ENCODE measurements at regions not wholly inside any gene's neighbourhood (a gene's known extent, or its start where the extent isn't known, plus 50 kb on each side); places are given as distances from the start of the nearest gene placed in this dataset.
"Not testable (repeated sequence)": the region's sequence is repeated elsewhere in the genome, so short reads cannot be mapped to it uniquely, and the experiment has no call there.

- in situ Hi-C loops (cut with HindIII; ENCODE audit: low pct_unique_long_range_greater_than_20kb, low sequenced_read_pairs): no loop called here
- TF ChIP-seq JUND (IDR thresholded peaks at IDR 0.05; ENCODE audit: low read depth): no peak
- no peak for DNase-seq (ENCODE audit: low read depth in 1 of 2, low spot score in 1 of 2)
Observed at GRCh38 chr14:30020687-30021086, 93.0 kb upstream of the PRKD1 start.

DNA sequence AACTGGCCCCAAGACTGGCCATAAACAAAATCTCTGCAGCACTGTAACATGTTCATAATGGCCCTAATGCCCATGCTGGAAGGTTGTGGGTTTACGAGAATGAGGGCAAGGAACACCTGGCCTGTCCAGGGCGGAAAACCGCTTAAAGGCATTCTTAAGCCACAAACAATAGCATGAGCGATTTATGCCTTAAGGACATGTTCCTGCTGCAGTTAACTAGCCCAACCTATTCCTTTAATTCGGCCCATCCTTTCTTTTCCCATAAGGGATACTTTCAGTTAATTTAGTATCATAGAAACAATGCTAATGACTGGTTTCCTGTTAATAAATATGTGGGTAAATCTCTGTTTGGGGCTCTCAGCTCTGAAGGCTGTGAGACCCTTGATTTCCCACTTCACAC is 95.7 kb upstream of the PRKD1 start:
- in situ Hi-C loops (cut with HindIII; ENCODE audit: low pct_unique_long_range_greater_than_20kb, low sequenced_read_pairs); DNase-seq (ENCODE audit: low read depth in 1 of 2, low spot score in 1 of 2): not testable (repeated sequence)

GRCh38 chr14:30034152-30034551 is 106.5 kb upstream of the PRKD1 start:
- in situ Hi-C loops (cut with HindIII; ENCODE audit: low pct_unique_long_range_greater_than_20kb, low sequenced_read_pairs): no loop called here
- DNase-seq (ENCODE audit: low read depth in 1 of 2, low spot score in 1 of 2): no peak
- TF ChIP-seq JUND (IDR thresholded peaks at IDR 0.05; ENCODE audit: low read depth): no peak

- in situ Hi-C loops (cut with HindIII; ENCODE audit: low pct_unique_long_range_greater_than_20kb, low sequenced_read_pairs): no loop called here
- no peak for TF ChIP-seq JUND (IDR thresholded peaks at IDR 0.05; ENCODE audit: low read depth)
- no peak for DNase-seq (ENCODE audit: low read depth in 1 of 2, low spot score in 1 of 2)
Observed at GRCh38 chr14:30035361-30035760, 107.7 kb upstream of the PRKD1 start.

DNA sequence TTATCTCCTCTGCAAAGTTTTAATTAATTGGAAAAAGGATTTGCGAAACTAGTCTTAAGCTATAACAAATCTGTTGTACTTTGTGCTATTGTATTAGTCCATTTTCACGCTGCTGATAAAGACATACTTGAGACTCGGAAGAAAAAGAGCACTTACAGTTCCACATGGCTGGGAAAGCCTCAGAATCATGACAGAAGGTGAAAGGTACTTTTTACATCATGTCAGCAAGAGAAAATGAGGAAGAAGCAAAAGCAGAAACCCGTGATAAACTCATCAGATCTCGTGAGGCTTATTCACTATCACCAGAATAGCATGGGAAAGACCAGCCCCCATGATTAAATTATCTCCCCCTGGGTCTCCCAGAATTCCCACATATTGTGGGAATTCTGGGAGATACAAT is 118.1 kb upstream of the PRKD1 start:
- DNase-seq (ENCODE audit: low read depth in 1 of 2, low spot score in 1 of 2): no peak
- TF ChIP-seq JUND (IDR thresholded peaks at IDR 0.05; ENCODE audit: low read depth): no peak
- in situ Hi-C loops (cut with HindIII; ENCODE audit: low pct_unique_long_range_greater_than_20kb, low sequenced_read_pairs): no loop called here

DNA sequence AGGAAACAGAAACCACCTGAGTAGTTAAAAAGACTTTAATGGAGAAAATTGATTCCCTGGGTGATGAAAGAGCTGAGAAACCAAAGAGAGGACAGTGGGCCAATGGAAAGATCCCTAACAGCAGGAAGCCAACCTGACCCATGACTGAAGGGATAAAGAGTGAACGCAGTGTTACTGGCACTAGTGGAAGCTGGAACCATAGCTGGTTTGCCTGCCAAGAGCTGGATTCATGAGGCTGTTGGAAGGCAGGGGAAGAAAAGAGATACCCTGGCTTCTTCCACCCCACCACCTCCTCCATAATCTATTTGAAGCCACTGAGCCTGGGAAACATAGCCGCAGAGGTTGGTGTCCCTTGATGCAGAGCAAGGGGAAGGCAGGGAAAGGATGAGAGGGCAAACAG is 125.5 kb upstream of the PRKD1 start:
- in situ Hi-C loops (cut with HindIII; ENCODE audit: low pct_unique_long_range_greater_than_20kb, low sequenced_read_pairs): no loop called here
- TF ChIP-seq JUND (IDR thresholded peaks at IDR 0.05; ENCODE audit: low read depth): no peak
- no peak for DNase-seq (ENCODE audit: low read depth in 1 of 2, low spot score in 1 of 2)

DNA sequence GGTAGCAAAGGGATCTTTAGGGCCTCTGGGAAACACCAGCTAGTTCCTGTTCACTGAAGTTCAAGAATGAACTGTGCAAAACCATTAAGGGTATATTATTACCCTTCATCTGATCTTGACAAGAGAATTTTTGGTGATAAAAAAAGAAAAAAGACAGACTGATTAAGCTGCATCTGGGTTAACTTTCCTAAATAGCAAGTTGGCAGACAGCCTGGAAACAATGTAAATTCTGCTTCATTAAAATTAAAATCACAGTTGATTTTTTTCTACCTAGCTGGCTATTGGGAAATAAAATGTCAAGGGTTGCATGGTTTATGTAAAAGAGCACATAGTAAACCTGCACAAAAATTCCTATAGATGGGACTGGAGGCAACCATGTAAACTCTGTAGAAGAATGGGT is 126.6 kb upstream of the PRKD1 start:
- in situ Hi-C loops (cut with HindIII; ENCODE audit: low pct_unique_long_range_greater_than_20kb, low sequenced_read_pairs): no loop called here
- DNase-seq (ENCODE audit: low read depth in 1 of 2, low spot score in 1 of 2): no peak
- no peak for TF ChIP-seq JUND (IDR thresholded peaks at IDR 0.05; ENCODE audit: low read depth)

GRCh38 chr14:30058401-30058800 is 130.8 kb upstream of the PRKD1 start:
- DNase-seq (ENCODE audit: low read depth in 1 of 2, low spot score in 1 of 2): no peak
- no peak for TF ChIP-seq JUND (IDR thresholded peaks at IDR 0.05; ENCODE audit: low read depth)
- in situ Hi-C loops (cut with HindIII; ENCODE audit: low pct_unique_long_range_greater_than_20kb, low sequenced_read_pairs): no loop called here

- in situ Hi-C loops (cut with HindIII; ENCODE audit: low pct_unique_long_range_greater_than_20kb, low sequenced_read_pairs): no loop called here
- no peak for DNase-seq (ENCODE audit: low read depth in 1 of 2, low spot score in 1 of 2)
- TF ChIP-seq JUND (IDR thresholded peaks at IDR 0.05; ENCODE audit: low read depth): no peak
Observed at GRCh38 chr14:30063746-30064145, 136.1 kb upstream of the PRKD1 start.

DNA sequence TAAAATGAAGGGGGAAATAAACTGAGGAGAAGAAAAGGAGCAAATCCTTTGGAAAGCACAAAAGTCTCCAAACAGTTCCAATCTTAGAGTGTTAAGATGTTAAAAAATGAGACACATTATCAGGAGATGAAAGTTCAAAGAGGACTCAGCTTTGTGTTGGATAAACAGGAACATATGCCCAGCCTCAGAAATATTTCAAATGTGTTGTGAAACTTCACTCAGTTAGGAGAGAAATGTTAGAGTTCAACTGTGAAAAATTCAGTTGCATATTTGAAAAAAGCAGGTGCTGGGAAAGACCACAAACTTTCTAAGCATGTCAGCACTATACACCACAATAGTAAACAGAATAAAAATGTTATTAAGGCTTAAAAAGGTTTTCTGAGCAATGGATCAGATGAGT is 136.8 kb upstream of the PRKD1 start:
- in situ Hi-C loops (cut with HindIII; ENCODE audit: low pct_unique_long_range_greater_than_20kb, low sequenced_read_pairs): no loop called here
- TF ChIP-seq JUND (IDR thresholded peaks at IDR 0.05; ENCODE audit: low read depth): no peak

DNA sequence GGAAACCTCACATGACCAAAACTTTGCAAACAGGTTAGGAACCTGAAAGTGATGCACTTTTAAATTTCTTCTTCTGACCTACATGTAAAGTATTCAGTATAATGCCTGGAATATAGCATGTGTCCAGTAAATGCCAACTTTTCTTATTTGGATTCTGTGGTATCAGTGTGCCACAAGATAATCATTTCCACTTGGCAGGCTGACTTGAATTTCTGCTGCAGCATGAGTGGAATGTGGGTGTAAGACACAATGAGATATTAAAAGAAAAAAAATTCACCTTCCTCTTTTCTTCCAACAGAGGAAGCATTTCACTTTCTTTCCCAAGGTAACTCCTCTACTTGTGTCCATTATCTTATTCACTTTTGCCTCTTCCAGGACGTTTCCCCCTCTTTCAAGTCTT is 141.9 kb upstream of the PRKD1 start:
- in situ Hi-C loops (cut with HindIII; ENCODE audit: low pct_unique_long_range_greater_than_20kb, low sequenced_read_pairs): no loop called here
- DNase-seq (ENCODE audit: low read depth in 1 of 2, low spot score in 1 of 2): no peak
- no peak for TF ChIP-seq JUND (IDR thresholded peaks at IDR 0.05; ENCODE audit: low read depth)

More for the DNA sequence above, 136.8 kb upstream of the PRKD1 start:
- no peak for DNase-seq (ENCODE audit: low read depth in 1 of 2, low spot score in 1 of 2)

GRCh38 chr14:30072454-30072853 is 144.8 kb upstream of the PRKD1 start:
- DNase-seq (ENCODE audit: low read depth in 1 of 2, low spot score in 1 of 2); in situ Hi-C loops (cut with HindIII; ENCODE audit: low pct_unique_long_range_greater_than_20kb, low sequenced_read_pairs): not testable (repeated sequence)

DNA sequence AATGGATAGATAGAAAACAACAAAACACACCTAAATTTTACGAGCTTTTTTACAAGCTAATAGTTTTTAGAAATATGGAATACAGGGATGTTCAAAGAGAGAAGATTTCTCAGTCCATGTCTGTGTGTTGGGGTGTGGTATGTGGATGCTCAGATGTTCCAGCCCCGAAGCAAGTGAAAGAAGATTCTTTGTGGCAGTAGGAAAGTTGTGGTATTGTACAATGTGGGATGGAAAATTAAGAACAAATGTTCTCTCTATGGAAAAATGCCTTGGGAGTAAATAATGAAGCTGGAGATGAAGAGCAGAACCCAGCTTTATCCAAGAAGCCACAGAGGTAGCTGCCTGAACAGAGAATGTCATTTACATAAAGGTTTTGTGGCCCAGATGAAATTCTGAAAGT is 150.3 kb upstream of the PRKD1 start:
- no peak for DNase-seq (ENCODE audit: low read depth in 1 of 2, low spot score in 1 of 2)
- in situ Hi-C loops (cut with HindIII; ENCODE audit: low pct_unique_long_range_greater_than_20kb, low sequenced_read_pairs): no loop called here
- TF ChIP-seq JUND (IDR thresholded peaks at IDR 0.05; ENCODE audit: low read depth): no peak

GRCh38 chr14:30078811-30079402 is 151.3 kb upstream of the PRKD1 start:
- no peak for DNase-seq (ENCODE audit: low read depth in 1 of 2, low spot score in 1 of 2)
- in situ Hi-C loops (cut with HindIII; ENCODE audit: low pct_unique_long_range_greater_than_20kb, low sequenced_read_pairs): no loop called here
- no peak for TF ChIP-seq JUND (IDR thresholded peaks at IDR 0.05; ENCODE audit: low read depth)

Data from T47D (cell line).